IMR-90 (cell line): ENCODE measurements at regions not wholly inside any gene's neighbourhood (a gene's known extent, or its start where the extent isn't known, plus 50 kb on each side); places are given as distances from the start of the nearest gene placed in this dataset.

Experiments used
- ATAC-seq: fragments of 200-7000 bp; cut with Tn5 transposase; 2 replicates; pipeline ENCODE4 v1.9.1; 2020; ENCODE audit warnings: low read depth, mild to moderate bottlenecking, moderate library complexity
- BruUV-seq: library from RNA; stranded (reverse); fragments of 400-500 nt; replicated peaks from 2 replicates; lab custom pipeline; 2021; lab: Mats Ljungman, UMichigan
- CTCF ChIA-PET: fragments of 300-600 bp; formaldehyde crosslinking; extraction: SDS; loops from one replicate; lab custom pipeline; 2021; ENCODE audit warnings: antibody characterized with exemption; lab: Yijun Ruan, JAX
- POLR2A ChIA-PET: fragments of 300-600 bp; sonication (Branson Sonifier 250); formaldehyde crosslinking; loops from one replicate; lab custom pipeline; 2022; ENCODE audit warnings: antibody characterized with exemption; ENCODE audit not compliant: unreplicated experiment; lab: Charles Lee
- DNase-seq: peaks from one replicate; pipeline ENCODE4 v3.0.0; 2013
- H2AFZ ChIP-seq: replicated peaks from 2 replicates; pipeline ENCODE3; 2013; ENCODE audit warnings: low read length, mild to moderate bottlenecking; ENCODE audit not compliant: poor library complexity
- H2AK5ac ChIP-seq: 2 replicates; pipeline ENCODE4 v1.6.1; 2013; ENCODE audit warnings: low read depth, low read length, inconsistent platforms
- H2AK9ac ChIP-seq: replicated peaks from 2 replicates; pipeline ENCODE3; 2013; ENCODE audit warnings: mild to moderate bottlenecking, low read depth, low read length, moderate library complexity; ENCODE audit not compliant: poor library complexity
- H2BK120ac ChIP-seq: 2 replicates; pipeline ENCODE4 v1.6.1; 2013; ENCODE audit warnings: low read depth, low read length, inconsistent platforms
- H2BK15ac ChIP-seq: 3 replicates; pipeline ENCODE4 v1.6.1; 2013; ENCODE audit warnings: low read depth, low read length, inconsistent platforms
- H2BK20ac ChIP-seq: 2 replicates; pipeline ENCODE4 v1.6.1; 2013; ENCODE audit warnings: low read depth, mild to moderate bottlenecking, inconsistent platforms, low read length, moderate library complexity
- H2BK5ac ChIP-seq: 2 replicates; pipeline ENCODE4 v1.6.1; 2013; ENCODE audit warnings: mild to moderate bottlenecking, low read depth, low read length, inconsistent platforms; ENCODE audit not compliant: poor library complexity, severe bottlenecking
- H3K14ac ChIP-seq: replicated peaks from 2 replicates; pipeline ENCODE4 v1.6.1; 2013; ENCODE audit warnings: low read depth, low read length, inconsistent platforms
- H3K18ac ChIP-seq: 2 replicates; pipeline ENCODE4 v1.6.1; 2013; ENCODE audit warnings: low read depth, low read length, control low read depth
- H3K23ac ChIP-seq: 2 replicates; pipeline ENCODE4 v1.6.1; 2013; ENCODE audit warnings: low read depth, low read length, inconsistent platforms
- H3K27ac ChIP-seq: 2 replicates; pipeline ENCODE4 v1.5.1; 2013; ENCODE audit warnings: mild to moderate bottlenecking, control low read depth, low read length; ENCODE audit not compliant: insufficient read depth
- H3K27me3 ChIP-seq: 2 replicates; pipeline ENCODE4 v1.6.1; 2013; ENCODE audit warnings: low read length; ENCODE audit not compliant: control insufficient read depth, insufficient read depth
- H3K36me3 ChIP-seq: 2 replicates; pipeline ENCODE4 v1.6.1; 2013; ENCODE audit warnings: low read length, mixed read lengths; ENCODE audit not compliant: control insufficient read depth, insufficient read depth
- H3K4ac ChIP-seq: 2 replicates; pipeline ENCODE4 v1.6.1; 2013; ENCODE audit warnings: low read depth, low read length, inconsistent platforms
- H3K4me1 ChIP-seq: 2 replicates; pipeline ENCODE4 v1.6.1; 2013; ENCODE audit warnings: low read length, mixed read lengths; ENCODE audit not compliant: control insufficient read depth, insufficient read depth
- H3K4me2 ChIP-seq: 2 replicates; pipeline ENCODE4 v1.6.1; 2013; ENCODE audit warnings: low read depth, mild to moderate bottlenecking, control low read depth, low read length, moderate library complexity
- H3K4me3 ChIP-seq: 2 replicates; pipeline ENCODE4 v1.5.1; 2013; ENCODE audit warnings: low read depth, mild to moderate bottlenecking, control low read depth, low read length, moderate library complexity; ENCODE audit not compliant: insufficient read depth
- H3K56ac ChIP-seq: 2 replicates; pipeline ENCODE4 v1.6.1; 2013; ENCODE audit warnings: low read length, inconsistent platforms; ENCODE audit not compliant: insufficient read depth; ENCODE audit errors: extremely low read depth
- H3K79me1 ChIP-seq, 2 experiments: 2 replicates each; pipeline ENCODE4 v1.6.1; 2013; ENCODE audit warnings: low read length in 2 of 2, inconsistent platforms in 1 of 2, low read depth in 1 of 2
- H3K9ac ChIP-seq: 2 replicates; pipeline ENCODE4 v1.6.1; 2013; ENCODE audit warnings: low read depth, low read length, control low read depth
- H3K9me1 ChIP-seq: 2 replicates; pipeline ENCODE4 v1.6.1; 2013; ENCODE audit warnings: low read length, inconsistent platforms; ENCODE audit not compliant: insufficient read depth
- H3K9me3 ChIP-seq: 2 replicates; pipeline ENCODE4 v1.6.1; 2013; ENCODE audit warnings: low read length; ENCODE audit not compliant: control insufficient read depth, insufficient read depth
- H4K20me1 ChIP-seq: 2 replicates; pipeline ENCODE4 v1.6.1; 2013; ENCODE audit warnings: low read length, inconsistent platforms; ENCODE audit not compliant: insufficient read depth
- H4K5ac ChIP-seq: 2 replicates; pipeline ENCODE4 v1.6.1; 2013; ENCODE audit warnings: mild to moderate bottlenecking, low read depth, low read length, control low read depth
- H4K8ac ChIP-seq, 2 experiments: 2 replicates each; pipeline ENCODE4 v1.6.1; 2013; ENCODE audit warnings: low read depth in 2 of 2, low read length in 2 of 2, control low read depth in 1 of 2, inconsistent platforms in 1 of 2
- H4K91ac ChIP-seq: 2 replicates; pipeline ENCODE4 v1.6.1; 2013; ENCODE audit warnings: low read depth, low read length, inconsistent platforms; ENCODE audit not compliant: insufficient read depth
- BHLHE40 ChIP-seq: fragments of 150-350 bp; IDR thresholded peaks from 2 replicates; pipeline ENCODE4 v1.6.1; 2016; ENCODE audit warnings: mild to moderate bottlenecking, low read depth, low read length
- CEBPB ChIP-seq: IDR thresholded peaks from 2 replicates; pipeline ENCODE4 v1.6.1; 2012; ENCODE audit warnings: low read depth, low read length, improper control_type of control experiment
- CHD1 ChIP-seq: IDR thresholded peaks from 2 replicates; pipeline ENCODE4 v1.6.1; 2012; ENCODE audit warnings: low read depth, low read length, improper control_type of control experiment
- CTCF ChIP-seq: conservative IDR thresholded peaks from 2 replicates; pipeline ENCODE4 v1.5.1; 2012; ENCODE audit warnings: mild to moderate bottlenecking, low read depth, low read length, improper control_type of control experiment
- FOS ChIP-seq: fragments of 150-350 bp; IDR thresholded peaks from 2 replicates; pipeline ENCODE4 v1.6.1; 2016; ENCODE audit warnings: low read depth, low read length
- MAFK ChIP-seq: IDR thresholded peaks from 2 replicates; pipeline ENCODE4 v1.6.1; 2012; ENCODE audit warnings: low read depth, low read length, improper control_type of control experiment
- MAZ ChIP-seq: IDR thresholded peaks from 2 replicates; pipeline ENCODE4 v1.6.1; 2012; ENCODE audit warnings: low read depth, mild to moderate bottlenecking, low read length, improper control_type of control experiment, moderate library complexity, borderline replicate concordance
- NFE2L2 ChIP-seq: fragments of 150-350 bp; IDR thresholded peaks from 2 replicates; pipeline ENCODE4 v1.6.1; 2016; ENCODE audit warnings: low read depth, mild to moderate bottlenecking, low read length
- POLR2A ChIP-seq: IDR thresholded peaks from 2 replicates; pipeline ENCODE4 v1.6.1; 2012; ENCODE audit warnings: mild to moderate bottlenecking, low read depth, low read length
- RAD21 ChIP-seq: IDR thresholded peaks from 2 replicates; pipeline ENCODE4 v1.6.1; 2012; ENCODE audit warnings: low read length, improper control_type of control experiment
- RCOR1 ChIP-seq: IDR thresholded peaks from 2 replicates; pipeline ENCODE4 v1.6.1; 2012; ENCODE audit warnings: mild to moderate bottlenecking, low read length, improper control_type of control experiment; ENCODE audit not compliant: insufficient replicate concordance
- RFX5 ChIP-seq: IDR thresholded peaks from 2 replicates; pipeline ENCODE4 v1.8.0; 2012; ENCODE audit warnings: low read depth, mild to moderate bottlenecking, low read length, moderate library complexity
- SMC3 ChIP-seq: fragments of 150-350 bp; IDR thresholded peaks from 2 replicates; pipeline ENCODE4 v1.6.1; 2016; ENCODE audit warnings: low read depth, mild to moderate bottlenecking, antibody characterized with exemption, low read length, moderate library complexity
- USF2 ChIP-seq: fragments of 150-350 bp; IDR thresholded peaks from 2 replicates; pipeline ENCODE4 v1.6.1; 2017; ENCODE audit warnings: mild to moderate bottlenecking, antibody characterized with exemption, low read length, low read depth
- WGBS, 2 experiments: methylation state at CpG; one replicate each; pipeline versions ENCODE4 v1.1.5 to v1.1.7; 2013; ENCODE audit warnings: missing lambda C conversion rate in 2 of 2; ENCODE audit not compliant: insufficient read length in 1 of 2; ENCODE audit errors: extremely low coverage in 2 of 2; 5-methylcytosine and 5-hydroxymethylcytosine counted together
- dilution Hi-C: fragments of 300-500 bp; cut with HindIII; formaldehyde crosslinking; loops from one replicate; pipeline ENCODE4 v1.14.3; 2018; ENCODE audit warnings: low sequenced_read_pairs; ENCODE audit not compliant: unreplicated experiment
- in situ Hi-C: fragments of 300-500 bp; cut with MboI; formaldehyde crosslinking; loops from 3 replicates; pipeline ENCODE4 v1.14.3; 2019; ENCODE audit warnings: low sequenced_read_pairs, inconsistent platforms, mixed read lengths
- intact Hi-C: fragments of 100-400 bp; cut with micrococcal nuclease; formaldehyde crosslinking; loops from 2 replicates; pipeline ENCODE4 v1.10.0; 2022

- Histone ChIP-seq H3K9me3 (peaks cover 2% of the 10 kb centered on the region; the same call in 1 of the 2 replicates), H2AK5ac (no peak overlapping the region), H3K9ac (no peak overlapping the region; the same call in 1 of the 2 replicates), H2BK15ac (no peak overlapping the region), H2AK9ac (no peak overlapping the region), H4K20me1 (no peaks in the 10 kb centered on the region), H3K27me3 (no peaks in the 10 kb centered on the region), H3K56ac (no peak overlapping the region), H4K8ac (no peak overlapping the region), H3K36me3 (no peaks in the 10 kb centered on the region), H3K4me1 (no peaks in the 10 kb centered on the region), H3K4me2 (no peak overlapping the region), H3K14ac (no peak overlapping the region), H3K18ac (no peak overlapping the region), H4K91ac (no peak overlapping the region), H3K4ac (no peak overlapping the region), H3K9me1 (no peaks in the 10 kb centered on the region), H2BK120ac (no peak overlapping the region), H3K27ac (no peak overlapping the region), H2AFZ (no peak overlapping the region), H3K23ac (no peak overlapping the region), H3K4me3 (no peak overlapping the region), H2BK20ac (no peak overlapping the region), H4K5ac (no peak overlapping the region), H3K79me1 (no peaks in the 10 kb centered on the region), H2BK5ac (no peak overlapping the region)
- in situ Hi-C loops (no loop called here), intact Hi-C loops (no loop called here), dilution Hi-C loops (no loop called here)
- 23% methylated on average over 4 of the region's 12 CpGs; no CpG with 5 or more reads in 1 of the 2 experiments for WGBS, 2 experiments
- no TSS peak for BruUV-seq
- peak; percentile 27; the same call in 1 of the 2 replicates for ATAC-seq
- CTCF ChIA-PET: no interaction called here
- no peak for TF ChIP-seq SMC3
- no peak for TF ChIP-seq NFE2L2
- no peak for TF ChIP-seq CTCF
- no peak for TF ChIP-seq RCOR1
- TF ChIP-seq CEBPB: no peak
- no peak for TF ChIP-seq USF2
- no peak for TF ChIP-seq BHLHE40
- no peak for TF ChIP-seq RFX5
- TF ChIP-seq POLR2A: no peak
- TF ChIP-seq RAD21: no peak
- TF ChIP-seq MAZ: no peak
- no peak for TF ChIP-seq CHD1
- no peak for TF ChIP-seq MAFK
- no peak for TF ChIP-seq FOS
- POLR2A ChIA-PET: no interaction called here
- peak; percentile 72 for DNase-seq
Measured at GRCh38 chr5:158287643-158288271, 428.8 kb upstream of the CLINT1 start.
